ENCODE measurements at regions not wholly inside any gene's neighbourhood (a gene's known extent, or its start where the extent isn't known, plus 50 kb on each side); places are given as distances from the start of the nearest gene placed in this dataset.
A peak's percentile ranks its signal among the peaks of the same experiment; 100 is the strongest.

- TF ChIP-seq NKRF (conservative IDR thresholded peaks at IDR 0.05) (no peak), MTA2 (IDR thresholded peaks at IDR 0.05; ENCODE audit: low read depth) (no peak), WRNIP1 (IDR thresholded peaks at IDR 0.05; ENCODE audit: borderline replicate concordance, low read depth, low read length) (no peak), SMC3 (IDR thresholded peaks at IDR 0.05; ENCODE audit: borderline replicate concordance, low read length) (peak; percentile 16; the same call in 1 of the 2 replicates), YBX1 (IDR thresholded peaks at IDR 0.05) (no peak), ZNF274 (IDR thresholded peaks at IDR 0.05; ENCODE audit: insufficient read depth, insufficient read length) (no peak), BHLHE40 (IDR thresholded peaks at IDR 0.05; ENCODE audit: borderline replicate concordance in 1 of 2, low read depth in 2 of 2, low read length in 1 of 2) (no peak), E4F1 (IDR thresholded peaks at IDR 0.05; ENCODE audit: borderline replicate concordance, partially characterized antibody) (no peak), SIX5 (IDR thresholded peaks at IDR 0.05; ENCODE audit: low read depth, low read length, severe bottlenecking) (no peak)
- TF ChIP-seq, protein P1, sequence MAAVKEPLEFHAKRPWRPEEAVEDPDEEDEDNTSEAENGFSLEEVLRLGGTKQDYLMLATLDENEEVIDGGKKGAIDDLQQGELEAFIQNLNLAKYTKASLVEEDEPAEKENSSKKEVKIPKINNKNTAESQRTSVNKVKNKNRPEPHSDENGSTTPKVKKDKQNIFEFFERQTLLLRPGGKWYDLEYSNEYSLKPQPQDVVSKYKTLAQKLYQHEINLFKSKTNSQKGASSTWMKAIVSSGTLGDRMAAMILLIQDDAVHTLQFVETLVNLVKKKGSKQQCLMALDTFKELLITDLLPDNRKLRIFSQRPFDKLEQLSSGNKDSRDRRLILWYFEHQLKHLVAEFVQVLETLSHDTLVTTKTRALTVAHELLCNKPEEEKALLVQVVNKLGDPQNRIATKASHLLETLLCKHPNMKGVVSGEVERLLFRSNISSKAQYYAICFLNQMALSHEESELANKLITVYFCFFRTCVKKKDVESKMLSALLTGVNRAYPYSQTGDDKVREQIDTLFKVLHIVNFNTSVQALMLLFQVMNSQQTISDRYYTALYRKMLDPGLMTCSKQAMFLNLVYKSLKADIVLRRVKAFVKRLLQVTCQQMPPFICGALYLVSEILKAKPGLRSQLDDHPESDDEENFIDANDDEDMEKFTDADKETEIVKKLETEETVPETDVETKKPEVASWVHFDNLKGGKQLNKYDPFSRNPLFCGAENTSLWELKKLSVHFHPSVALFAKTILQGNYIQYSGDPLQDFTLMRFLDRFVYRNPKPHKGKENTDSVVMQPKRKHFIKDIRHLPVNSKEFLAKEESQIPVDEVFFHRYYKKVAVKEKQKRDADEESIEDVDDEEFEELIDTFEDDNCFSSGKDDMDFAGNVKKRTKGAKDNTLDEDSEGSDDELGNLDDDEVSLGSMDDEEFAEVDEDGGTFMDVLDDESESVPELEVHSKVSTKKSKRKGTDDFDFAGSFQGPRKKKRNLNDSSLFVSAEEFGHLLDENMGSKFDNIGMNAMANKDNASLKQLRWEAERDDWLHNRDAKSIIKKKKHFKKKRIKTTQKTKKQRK (IDR thresholded peaks at IDR 0.05; ENCODE audit: low read depth, low read length) = no peak
- TF ChIP-seq, protein P2, sequence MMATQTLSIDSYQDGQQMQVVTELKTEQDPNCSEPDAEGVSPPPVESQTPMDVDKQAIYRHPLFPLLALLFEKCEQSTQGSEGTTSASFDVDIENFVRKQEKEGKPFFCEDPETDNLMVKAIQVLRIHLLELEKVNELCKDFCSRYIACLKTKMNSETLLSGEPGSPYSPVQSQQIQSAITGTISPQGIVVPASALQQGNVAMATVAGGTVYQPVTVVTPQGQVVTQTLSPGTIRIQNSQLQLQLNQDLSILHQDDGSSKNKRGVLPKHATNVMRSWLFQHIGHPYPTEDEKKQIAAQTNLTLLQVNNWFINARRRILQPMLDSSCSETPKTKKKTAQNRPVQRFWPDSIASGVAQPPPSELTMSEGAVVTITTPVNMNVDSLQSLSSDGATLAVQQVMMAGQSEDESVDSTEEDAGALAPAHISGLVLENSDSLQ (IDR thresholded peaks at IDR 0.05) = no peak
These were observed 664.3 kb upstream of the EDIL3 start (continued) for GRCh38 chr5:85049020-85049419.
